ENCODE measurements at regions not wholly inside any gene's neighbourhood (a gene's known extent, or its start where the extent isn't known, plus 50 kb on each side); places are given as distances from the start of the nearest gene placed in this dataset.

DNA sequence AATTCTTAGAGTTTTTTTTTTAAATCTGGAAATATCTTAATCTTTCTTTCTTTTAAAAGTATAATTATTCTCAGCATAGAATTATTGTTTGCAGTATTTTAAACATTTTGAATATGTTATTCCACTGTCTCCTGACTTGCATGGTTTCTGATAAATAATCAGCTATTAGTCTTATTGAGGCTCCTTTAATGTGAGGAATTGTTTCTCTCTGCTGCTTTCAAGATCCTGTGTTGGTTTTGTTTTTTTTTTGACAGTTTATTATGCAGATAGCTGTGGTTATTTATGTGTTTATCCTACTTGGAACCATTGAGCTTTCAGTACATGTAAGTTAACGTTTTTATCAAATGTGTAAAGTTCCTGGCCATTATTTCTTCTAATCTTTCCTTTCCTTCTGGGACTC lies 477.9 kb upstream of the HTR2A start:
- TF ChIP-seq EZH2phosphoT487 (conservative IDR thresholded peaks at IDR 0.05; ENCODE audit: low read length), result no peak
- TF ChIP-seq, protein P1, sequence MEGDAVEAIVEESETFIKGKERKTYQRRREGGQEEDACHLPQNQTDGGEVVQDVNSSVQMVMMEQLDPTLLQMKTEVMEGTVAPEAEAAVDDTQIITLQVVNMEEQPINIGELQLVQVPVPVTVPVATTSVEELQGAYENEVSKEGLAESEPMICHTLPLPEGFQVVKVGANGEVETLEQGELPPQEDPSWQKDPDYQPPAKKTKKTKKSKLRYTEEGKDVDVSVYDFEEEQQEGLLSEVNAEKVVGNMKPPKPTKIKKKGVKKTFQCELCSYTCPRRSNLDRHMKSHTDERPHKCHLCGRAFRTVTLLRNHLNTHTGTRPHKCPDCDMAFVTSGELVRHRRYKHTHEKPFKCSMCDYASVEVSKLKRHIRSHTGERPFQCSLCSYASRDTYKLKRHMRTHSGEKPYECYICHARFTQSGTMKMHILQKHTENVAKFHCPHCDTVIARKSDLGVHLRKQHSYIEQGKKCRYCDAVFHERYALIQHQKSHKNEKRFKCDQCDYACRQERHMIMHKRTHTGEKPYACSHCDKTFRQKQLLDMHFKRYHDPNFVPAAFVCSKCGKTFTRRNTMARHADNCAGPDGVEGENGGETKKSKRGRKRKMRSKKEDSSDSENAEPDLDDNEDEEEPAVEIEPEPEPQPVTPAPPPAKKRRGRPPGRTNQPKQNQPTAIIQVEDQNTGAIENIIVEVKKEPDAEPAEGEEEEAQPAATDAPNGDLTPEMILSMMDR (IDR thresholded peaks at IDR 0.05; ENCODE audit: insufficient read depth, low read length, poor library complexity, severe bottlenecking), result no peak
- Histone ChIP-seq H3K9me2 (replicated peaks; ENCODE audit: insufficient read depth, low read length) (0 out of 2 replicates have a peak, but pooled peaks cover 11% of the 10 kb centered on the region), H3K27me3 (ENCODE audit: low read length) (no peaks in the 10 kb centered on the region), H3F3A (ENCODE audit: insufficient read depth) (no peaks in the 10 kb centered on the region), H4K20me1 (ENCODE audit: low read depth, low read length) (no peaks in the 10 kb centered on the region), H3K79me2 (ENCODE audit: insufficient read depth, low read length) (no peaks in the 10 kb centered on the region), H3K4me3 (ENCODE audit: insufficient read depth, low read length, poor library complexity, severe bottlenecking) (no peak overlapping the region), H3K27ac (ENCODE audit: low read depth, low read length) (no peak overlapping the region), H3K9ac (ENCODE audit: low read length) (no peak overlapping the region), H3K9me3 (ENCODE audit: insufficient read depth, low read length) (no peaks in the 10 kb centered on the region), H3K36me3 (ENCODE audit: low read length) (no peaks in the 10 kb centered on the region), H2AFZ (ENCODE audit: low read depth, low read length, severe bottlenecking) (no peak overlapping the region), H3K4me2 (ENCODE audit: low read depth, low read length, poor library complexity, severe bottlenecking) (no peak overlapping the region)

DNA sequence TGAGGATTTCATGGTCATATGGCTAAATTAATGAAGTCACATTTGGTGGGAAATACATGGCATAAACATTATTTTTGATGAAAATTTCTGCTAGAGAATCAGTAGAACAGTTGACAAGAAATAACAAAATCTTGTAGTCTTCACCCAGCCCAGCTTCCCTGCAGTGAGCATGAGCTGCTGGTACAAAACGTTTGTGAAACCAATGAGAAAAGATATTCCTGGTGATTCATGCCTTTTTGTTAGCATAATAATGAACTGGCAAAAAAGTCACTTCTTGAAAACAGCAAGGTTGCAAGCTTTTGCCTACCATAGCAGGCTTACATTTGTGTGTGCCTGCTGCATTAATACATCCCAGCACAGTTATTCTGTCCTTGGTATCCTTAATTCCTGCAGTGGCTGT lies 475.9 kb upstream of the HTR2A start:
- no peak overlapping the region for H3K4me3 ChIP-seq (ENCODE audit: insufficient read depth, low read length, poor library complexity, severe bottlenecking)
- no peaks in the 10 kb centered on the region for H3K27me3 ChIP-seq (ENCODE audit: low read length)
- no peak for TF ChIP-seq EZH2phosphoT487 (conservative IDR thresholded peaks at IDR 0.05; ENCODE audit: low read length)
- TF ChIP-seq, protein P1 (IDR thresholded peaks at IDR 0.05; ENCODE audit: insufficient read depth, low read length, poor library complexity, severe bottlenecking), result no peak
- H3K9me2 ChIP-seq (replicated peaks; ENCODE audit: insufficient read depth, low read length), result 0 out of 2 replicates have a peak, but pooled peaks cover 8% of the 10 kb centered on the region
- no peak overlapping the region for H2AFZ ChIP-seq (ENCODE audit: low read depth, low read length, severe bottlenecking)
- H3K27ac ChIP-seq (ENCODE audit: low read depth, low read length), result no peak overlapping the region
- no peaks in the 10 kb centered on the region for H3F3A ChIP-seq (ENCODE audit: insufficient read depth)
- H3K79me2 ChIP-seq (ENCODE audit: insufficient read depth, low read length), result no peaks in the 10 kb centered on the region
- H3K9me3 ChIP-seq (ENCODE audit: insufficient read depth, low read length), result no peaks in the 10 kb centered on the region
- no peaks in the 10 kb centered on the region for H3K36me3 ChIP-seq (ENCODE audit: low read length)
- H3K9ac ChIP-seq (ENCODE audit: low read length), result no peak overlapping the region
- no peak overlapping the region for H3K4me2 ChIP-seq (ENCODE audit: low read depth, low read length, poor library complexity, severe bottlenecking)
- H4K20me1 ChIP-seq (ENCODE audit: low read depth, low read length), result no peaks in the 10 kb centered on the region

DNA sequence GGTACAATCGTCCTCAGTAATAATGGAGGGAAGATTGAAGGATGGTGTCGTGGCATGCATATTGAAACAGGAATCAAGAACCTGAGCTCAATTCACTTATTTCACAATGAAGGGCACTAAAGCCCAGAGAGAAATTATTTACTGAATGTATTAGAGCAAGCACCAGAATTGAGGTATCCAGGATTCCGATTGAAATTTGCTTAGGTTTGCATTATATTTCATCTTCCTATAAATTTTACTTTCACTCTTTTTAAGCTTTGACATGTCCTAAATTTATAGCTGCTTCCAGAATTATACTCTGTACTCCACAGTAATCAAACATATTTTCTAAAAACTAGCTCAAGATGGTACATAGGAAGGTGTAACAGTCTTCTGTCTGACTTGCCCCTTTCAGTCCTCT lies 454.9 kb upstream of the HTR2A start:
- no peak overlapping the region for H3K27ac ChIP-seq (ENCODE audit: low read depth, low read length)
- no peaks in the 10 kb centered on the region for H3K9me2 ChIP-seq (replicated peaks; ENCODE audit: insufficient read depth, low read length)
- H3K4me3 ChIP-seq (ENCODE audit: insufficient read depth, low read length, poor library complexity, severe bottlenecking), result no peak overlapping the region
- H3K9me3 ChIP-seq (ENCODE audit: insufficient read depth, low read length), result no peaks in the 10 kb centered on the region
- TF ChIP-seq EZH2phosphoT487 (conservative IDR thresholded peaks at IDR 0.05; ENCODE audit: low read length), result no peak
- TF ChIP-seq, protein P1 (IDR thresholded peaks at IDR 0.05; ENCODE audit: insufficient read depth, low read length, poor library complexity, severe bottlenecking), result no peak
- H3K36me3 ChIP-seq (ENCODE audit: low read length), result no peaks in the 10 kb centered on the region
- H4K20me1 ChIP-seq (ENCODE audit: low read depth, low read length), result no peaks in the 10 kb centered on the region
- H2AFZ ChIP-seq (ENCODE audit: low read depth, low read length, severe bottlenecking), result no peak overlapping the region
- H3K79me2 ChIP-seq (ENCODE audit: insufficient read depth, low read length), result no peaks in the 10 kb centered on the region
- H3K9ac ChIP-seq (ENCODE audit: low read length), result no peak overlapping the region
- no peaks in the 10 kb centered on the region for H3F3A ChIP-seq (ENCODE audit: insufficient read depth)
- H3K4me2 ChIP-seq (ENCODE audit: low read depth, low read length, poor library complexity, severe bottlenecking), result no peak overlapping the region
- H3K27me3 ChIP-seq (ENCODE audit: low read length), result no peaks in the 10 kb centered on the region
